NCI-H510A treated with DMSO at 0.1 percent for 48 hours (cell line): ENCODE measurements at regions not wholly inside any gene's neighbourhood (a gene's known extent, or its start where the extent isn't known, plus 50 kb on each side); places are given as distances from the start of the nearest gene placed in this dataset.
"Not testable (repeated sequence)": the region's sequence is repeated elsewhere in the genome, so short reads cannot be mapped to it uniquely, and the experiment has no call there.

Source experiments
- DNase-seq: peaks from one replicate; lab custom pipeline; 2025; lab: John Stamatoyannopoulos, UW

DNA sequence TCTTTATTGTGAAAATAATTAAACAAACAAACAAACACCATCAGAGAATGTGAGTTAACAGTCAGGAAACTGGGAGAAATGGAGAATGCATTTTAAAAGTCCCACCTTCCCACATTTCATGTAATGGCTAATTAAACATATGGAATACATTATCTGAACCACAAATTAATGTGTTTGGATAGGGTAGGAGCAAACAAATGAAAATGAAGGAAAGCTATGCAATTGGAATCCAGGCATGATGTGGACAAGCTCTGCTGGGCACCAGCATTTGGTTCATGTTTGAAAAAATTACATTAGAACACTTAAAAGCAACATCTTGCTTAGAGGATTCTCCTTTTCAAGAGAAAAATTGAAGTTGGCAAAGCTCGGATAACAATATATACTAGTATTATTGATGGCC is 628.1 kb downstream of the LMO4 start:
- DNase-seq = no peak

DNA sequence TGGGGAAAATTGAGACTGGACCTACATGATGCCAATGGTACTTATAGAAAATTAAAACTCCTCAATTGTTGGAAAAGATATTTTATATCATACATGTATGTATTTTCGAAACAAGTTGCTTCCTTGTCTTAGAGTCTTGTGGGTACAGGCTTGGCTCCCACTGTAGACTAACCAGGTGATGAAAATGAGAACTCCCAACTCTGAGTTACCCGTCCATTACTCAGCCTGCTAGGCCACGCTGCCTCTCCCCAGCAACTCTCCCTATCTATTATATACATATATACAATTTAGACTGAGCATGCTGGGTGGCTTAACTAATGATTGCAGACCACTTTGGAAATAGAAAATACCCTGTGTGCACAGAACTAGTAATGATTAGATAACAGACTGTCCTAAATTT is 628.7 kb downstream of the LMO4 start:
- DNase-seq = no peak

DNA sequence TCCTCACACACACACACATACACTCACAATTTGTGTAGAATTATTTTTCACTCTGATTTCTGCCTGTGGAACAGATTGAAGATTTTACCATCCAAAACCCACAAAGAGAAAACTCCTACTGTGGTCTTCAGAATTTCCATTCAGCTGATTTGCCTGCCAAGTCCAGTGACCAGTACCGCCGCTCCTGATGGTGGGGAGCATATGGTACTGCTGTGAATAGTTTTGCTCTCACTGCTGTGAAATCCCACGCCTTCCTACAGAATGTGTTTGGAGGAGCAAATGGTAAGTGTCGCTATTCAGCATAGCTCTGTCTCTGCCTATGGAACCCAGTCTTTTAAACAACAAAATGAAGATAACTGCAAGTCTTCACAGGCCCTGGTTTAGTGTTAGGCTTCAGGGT is 629.5 kb downstream of the LMO4 start:
- DNase-seq = no peak

DNA sequence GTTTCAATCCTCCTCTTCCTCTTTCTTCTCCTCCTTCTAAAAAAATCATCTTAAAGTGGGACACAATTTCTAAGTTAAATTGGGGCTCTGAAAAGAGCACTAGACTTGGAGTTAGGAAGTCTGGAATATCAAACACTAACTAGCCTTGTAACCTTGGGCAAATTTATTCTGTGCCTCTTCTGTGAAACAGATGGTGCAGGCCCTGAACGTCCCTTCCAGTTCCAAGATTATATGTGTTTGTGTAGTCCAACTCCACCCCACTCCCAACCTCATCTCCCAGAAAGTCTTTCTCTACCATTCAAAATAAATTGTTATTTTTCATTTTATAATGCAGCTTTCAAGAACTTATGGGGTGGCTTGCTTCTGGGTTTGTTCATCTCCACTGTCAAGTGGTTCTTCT is 630.0 kb downstream of the LMO4 start:
- no peak for DNase-seq

DNA sequence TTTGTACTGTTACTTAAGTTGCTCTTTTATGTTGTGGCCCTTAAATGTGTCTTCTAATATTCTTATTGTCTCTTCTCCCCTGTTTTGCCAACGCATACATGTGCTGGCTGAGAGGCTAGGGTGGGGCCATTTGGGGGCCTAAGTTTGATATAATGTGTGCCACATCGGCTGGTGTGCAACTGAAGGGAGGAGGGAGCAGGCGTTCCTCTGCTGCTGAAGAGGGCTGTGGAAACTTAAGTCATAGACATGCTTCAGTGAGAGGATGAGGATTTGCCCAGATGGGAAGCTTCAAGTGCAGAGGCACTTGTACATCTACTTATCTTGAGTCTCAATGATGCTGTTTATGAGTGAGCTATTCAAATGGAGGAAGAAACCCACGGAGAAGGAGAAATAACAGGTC is 630.6 kb downstream of the LMO4 start:
- DNase-seq = peak; percentile 52

DNA sequence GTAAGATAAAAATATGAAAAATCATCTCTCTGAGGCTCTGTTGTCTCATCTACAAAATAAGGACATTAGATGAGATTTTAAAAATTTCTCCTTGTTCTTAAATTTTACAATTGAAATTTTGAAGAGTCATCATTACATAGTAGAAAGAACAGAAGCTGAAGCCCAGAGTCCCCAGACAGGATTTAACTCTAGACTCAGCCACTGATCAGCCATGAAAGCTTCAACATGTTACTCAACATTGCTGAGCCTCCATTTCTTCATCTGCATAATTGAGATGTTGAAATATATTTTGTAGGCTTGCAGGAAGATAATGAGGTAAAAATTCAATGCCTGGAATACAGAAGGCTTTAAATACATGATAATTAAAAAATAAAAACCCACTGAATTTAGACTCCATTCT is 633.3 kb downstream of the LMO4 start:
- no peak for DNase-seq

DNA sequence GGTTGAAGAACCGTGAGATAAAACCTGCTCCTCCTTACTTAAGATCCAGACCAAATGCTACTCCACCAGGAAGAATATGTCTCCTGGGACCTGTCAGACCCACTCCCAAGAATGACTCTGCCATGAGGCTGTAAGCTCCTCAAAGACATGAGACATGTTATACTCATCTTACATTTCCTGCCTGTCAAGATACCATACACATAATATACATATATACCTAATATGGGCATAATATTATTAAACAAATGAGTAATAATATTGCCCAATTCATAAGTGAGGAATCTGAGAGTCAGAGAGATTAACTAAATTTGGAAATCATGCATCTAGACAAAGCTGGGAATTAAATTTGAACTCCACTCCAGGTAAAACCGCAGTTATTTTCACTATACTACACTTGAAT is 634.9 kb downstream of the LMO4 start:
- no peak for DNase-seq

DNA sequence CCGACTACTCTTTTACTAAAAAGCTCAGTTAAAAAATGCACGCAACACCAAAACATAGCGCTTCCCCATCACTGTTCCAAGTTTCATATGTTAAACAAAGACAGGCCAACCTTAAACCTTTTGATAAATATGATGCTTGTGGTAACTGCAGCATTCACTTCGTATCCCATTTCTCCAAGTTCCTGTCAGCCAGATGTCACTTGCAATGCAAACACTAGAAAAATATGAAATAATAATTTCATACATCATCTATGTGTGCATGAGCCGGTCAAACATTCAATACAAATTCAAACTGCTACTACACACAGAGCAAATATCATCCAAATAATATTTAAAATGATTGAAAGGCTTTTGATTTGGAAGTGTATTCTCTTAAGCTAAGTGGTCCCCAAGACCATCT is 636.5 kb downstream of the LMO4 start:
- no peak for DNase-seq

DNA sequence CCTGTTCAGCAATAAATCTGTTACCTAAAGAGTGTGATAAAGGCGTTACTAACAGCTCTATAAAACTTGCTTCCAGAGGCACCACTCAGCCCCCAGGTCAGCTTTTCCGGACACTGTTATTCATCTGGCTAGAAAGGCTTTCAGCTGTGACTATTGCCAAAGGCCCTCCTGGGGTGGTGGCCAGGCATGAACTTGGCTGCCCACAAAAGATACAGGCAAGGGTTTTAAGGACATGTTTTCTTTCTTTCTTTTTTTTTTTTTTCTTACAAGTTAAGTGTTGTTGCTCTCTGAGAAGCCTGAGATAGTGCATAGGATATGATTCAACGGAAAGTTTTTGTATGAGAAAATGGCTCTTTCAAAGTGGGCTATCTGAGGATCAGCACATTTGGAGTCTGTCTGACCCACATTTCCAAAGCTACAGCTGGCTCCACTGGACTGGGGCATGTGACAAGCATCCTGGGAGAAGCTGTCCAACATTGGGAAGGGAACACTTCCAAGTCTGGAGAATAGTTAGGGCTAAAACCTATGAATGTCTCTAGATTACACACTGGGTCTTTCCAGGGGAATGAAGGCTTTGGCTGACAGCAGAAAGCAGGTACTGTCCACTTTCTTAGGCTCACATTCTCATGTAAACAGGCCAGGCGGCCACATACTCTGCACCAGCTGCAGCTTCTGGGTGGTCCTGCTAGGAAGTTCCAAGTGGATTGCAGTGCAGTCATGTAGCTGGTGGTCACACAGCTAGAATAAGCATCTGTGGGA is 639.7 kb downstream of the LMO4 start:
- no peak for DNase-seq

DNA sequence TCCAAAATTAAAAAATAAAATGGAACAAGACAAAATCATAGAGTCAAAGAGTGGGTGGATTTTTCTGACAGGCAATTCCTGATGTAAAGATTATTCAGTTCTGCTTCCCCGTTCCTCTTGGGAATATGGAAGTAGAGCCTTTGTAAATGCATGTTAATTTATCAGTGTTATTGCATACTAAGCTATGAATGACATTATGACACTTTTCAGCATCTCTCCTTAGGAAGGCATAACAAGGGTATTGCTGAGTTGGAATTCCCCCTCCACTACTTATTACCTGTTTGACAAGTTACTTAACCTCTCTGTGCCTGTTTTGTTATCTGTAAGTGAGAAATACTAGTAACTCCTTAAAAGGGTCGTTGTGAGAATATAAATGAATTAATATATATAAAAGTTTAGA is 640.4 kb downstream of the LMO4 start:
- DNase-seq = no peak

DNA sequence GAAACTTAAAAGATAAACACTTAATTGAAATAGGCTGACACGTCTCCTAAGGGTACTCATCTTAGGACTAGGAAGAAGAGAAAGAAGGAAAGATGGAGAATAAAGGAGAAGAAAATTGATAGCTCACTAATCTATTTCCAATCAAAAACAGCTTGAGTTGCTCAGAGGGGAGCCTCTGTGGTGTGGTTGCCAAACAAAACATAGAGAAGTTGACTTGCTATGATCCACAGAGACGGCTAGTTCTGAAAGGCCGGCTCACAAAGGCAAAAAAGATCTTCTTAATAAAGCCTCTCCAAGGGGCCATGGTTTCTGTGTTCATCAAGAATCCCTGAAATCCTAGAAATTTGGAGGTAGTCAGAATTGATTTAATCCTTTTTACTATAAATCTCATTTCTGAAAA is 644.1 kb downstream of the LMO4 start:
- no peak for DNase-seq

DNA sequence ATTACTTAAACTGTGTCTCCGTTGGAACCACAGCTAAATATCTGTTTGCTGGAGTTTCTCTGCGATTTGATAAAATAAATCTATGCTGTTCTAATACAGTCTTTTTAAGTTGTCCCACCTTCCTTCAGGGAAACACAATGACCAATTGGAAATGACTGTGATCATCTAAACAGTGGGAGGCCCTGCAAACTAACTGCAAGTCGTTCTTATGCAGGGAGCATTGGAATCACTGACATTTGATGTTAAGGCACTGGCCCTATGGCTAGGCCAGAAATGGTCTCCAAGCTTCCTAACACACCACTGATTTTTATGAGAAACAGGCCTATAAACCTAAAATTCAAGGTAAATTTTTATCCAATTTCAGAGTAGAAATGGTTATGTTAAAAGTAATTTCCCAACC is 645.2 kb downstream of the LMO4 start:
- no peak for DNase-seq

DNA sequence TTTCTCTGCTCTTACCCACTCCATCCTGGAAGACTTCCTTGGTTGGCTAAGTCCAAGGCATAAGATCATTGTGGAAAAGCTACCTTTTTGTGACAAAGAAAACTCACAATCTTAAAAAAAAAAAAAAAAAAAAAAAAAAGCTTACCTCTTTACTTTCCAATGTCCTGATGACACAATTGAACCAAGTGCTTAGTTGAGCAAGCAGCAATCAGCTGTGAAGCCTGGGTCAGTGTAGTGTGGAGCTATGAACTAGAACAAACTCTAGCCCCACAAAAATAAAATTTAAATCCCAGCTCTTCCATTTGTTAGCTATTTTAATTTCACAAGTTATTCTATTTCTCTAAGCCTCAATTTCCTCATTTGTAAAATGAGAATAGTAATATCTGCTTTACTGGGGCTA is 647.6 kb downstream of the LMO4 start:
- DNase-seq = no peak

DNA sequence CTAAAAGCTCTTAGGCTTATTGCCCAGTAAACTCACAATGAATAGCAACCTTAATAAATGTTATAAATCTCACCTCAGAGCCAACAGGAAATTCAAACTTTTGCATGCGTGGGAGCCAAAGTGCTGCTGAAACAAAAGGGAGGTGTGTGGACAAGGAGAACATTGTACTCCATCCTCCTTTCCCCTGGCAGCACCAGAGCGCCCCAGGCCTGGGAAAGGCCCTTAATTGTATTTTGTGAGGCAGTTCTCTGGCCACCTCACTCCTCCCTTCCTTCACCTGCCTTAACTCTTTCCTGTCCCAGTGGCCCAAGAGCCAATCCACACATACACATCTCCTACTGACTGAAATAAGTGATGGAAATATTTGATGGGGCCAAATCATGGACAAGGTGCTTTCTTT is 648.5 kb downstream of the LMO4 start:
- DNase-seq = no peak

DNA sequence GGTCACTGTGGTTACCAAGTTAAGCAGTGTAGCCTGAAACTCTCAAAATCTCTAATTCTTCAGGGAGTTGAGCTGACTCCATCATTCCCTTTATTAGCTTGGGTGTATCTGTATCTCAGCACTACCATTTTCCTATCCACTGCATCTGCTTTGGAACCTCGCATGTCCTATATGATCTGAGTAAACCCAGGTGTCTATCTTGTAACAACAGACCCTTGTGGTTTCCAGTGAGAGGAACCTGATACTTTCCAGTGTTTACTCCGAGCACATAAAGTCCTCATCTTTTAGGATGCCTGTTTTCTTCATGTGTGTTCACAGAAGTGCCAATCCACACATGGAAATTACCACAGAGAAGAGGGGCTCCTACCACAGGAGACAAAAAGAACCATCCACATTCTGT is 650.4 kb downstream of the LMO4 start:
- DNase-seq = peak; percentile 89

DNA sequence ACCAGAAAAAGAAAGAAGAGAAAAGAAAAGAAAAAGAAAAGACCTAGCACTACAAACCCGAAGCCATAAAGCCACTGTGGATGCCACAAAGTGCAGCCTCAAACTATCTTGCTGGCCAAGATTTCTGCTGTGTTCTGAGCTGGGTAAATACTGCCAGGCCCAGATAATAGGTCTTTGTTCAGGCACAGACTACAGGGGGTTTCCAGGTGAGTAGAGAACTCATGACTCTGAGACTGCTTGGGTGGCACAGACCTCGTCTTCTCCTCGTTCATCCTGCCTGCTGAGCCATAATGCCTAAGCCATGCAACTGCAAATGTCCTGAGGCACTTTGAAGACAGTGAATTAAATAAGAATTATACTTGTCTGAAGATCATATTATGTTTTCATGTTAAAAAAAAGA is 651.8 kb downstream of the LMO4 start:
- no peak for DNase-seq

DNA sequence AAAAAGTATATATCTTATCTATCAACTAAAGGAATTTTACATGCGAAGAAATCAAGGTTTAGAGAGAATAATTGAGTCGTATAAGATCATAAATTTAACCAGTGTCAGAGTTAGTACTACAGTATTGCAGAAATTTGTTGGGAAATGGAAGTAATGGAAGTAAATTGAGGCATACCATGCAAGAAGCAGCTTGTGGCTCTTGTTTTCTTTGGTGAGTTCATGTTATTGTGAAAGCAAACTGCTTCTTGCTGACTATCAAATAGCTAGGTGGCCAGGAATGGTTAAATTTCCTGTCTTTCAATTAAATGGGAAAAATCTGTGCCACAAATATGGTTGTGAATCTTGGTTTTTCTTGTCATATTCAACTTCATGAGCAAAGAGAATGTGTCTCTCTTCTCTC is 652.7 kb downstream of the LMO4 start:
- no peak for DNase-seq

DNA sequence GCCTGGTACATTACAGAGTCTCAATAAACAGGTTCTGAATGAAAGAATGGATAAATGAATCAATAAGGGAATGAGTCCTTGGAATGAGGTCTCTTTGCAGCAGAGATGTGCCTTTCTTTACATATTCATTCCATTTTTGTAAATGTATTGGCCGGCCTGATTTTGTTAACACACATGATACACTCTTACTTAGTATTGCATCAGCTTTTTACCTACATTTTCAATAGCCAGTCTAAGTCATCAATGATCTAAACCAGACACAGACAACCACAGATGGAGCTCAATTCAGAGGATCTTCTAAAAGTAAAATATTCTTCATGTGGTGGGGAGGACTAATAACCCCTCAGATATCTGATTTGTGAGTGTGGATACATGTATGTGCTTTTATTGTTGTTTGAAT is 653.1 kb downstream of the LMO4 start:
- DNase-seq = no peak

DNA sequence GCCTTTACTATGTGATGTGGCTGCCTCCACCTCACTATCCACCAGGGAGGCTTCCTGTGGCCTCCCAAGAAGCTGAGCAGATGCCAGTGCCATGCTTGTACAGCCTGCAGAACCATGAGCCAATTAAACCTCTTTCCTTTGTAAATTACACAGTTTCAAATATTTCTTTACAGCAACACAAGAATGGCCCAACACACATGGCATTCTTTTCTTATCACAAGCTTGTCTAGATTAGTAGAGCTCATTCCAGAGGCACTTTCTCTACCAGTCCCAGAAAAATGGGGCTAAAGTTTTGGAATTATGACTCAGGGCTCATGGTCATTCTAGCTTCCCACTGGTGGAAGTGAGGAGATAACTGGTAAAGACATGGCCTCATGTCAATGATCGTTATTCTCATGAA is 655.2 kb downstream of the LMO4 start:
- DNase-seq = no peak

DNA sequence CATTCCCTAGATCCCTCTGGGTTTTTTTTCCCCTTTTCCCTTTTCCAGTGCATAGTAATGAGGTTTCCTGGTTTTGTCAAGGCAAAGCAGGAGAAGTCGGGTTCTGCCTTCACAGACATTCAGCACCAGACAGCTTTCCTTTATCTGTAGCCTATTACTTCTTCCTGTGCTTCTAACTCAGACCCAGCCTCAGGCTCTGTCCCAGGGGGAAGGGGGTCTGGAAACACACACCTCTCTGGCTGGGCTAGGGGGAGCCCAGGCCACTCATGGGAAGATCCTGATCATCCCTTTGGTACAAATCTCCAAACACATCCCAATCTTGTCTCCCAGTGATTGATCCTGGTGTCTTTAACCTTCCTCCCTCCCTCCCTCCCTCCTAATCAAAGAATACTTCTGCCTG is 656.4 kb downstream of the LMO4 start:
- DNase-seq = no peak

DNA sequence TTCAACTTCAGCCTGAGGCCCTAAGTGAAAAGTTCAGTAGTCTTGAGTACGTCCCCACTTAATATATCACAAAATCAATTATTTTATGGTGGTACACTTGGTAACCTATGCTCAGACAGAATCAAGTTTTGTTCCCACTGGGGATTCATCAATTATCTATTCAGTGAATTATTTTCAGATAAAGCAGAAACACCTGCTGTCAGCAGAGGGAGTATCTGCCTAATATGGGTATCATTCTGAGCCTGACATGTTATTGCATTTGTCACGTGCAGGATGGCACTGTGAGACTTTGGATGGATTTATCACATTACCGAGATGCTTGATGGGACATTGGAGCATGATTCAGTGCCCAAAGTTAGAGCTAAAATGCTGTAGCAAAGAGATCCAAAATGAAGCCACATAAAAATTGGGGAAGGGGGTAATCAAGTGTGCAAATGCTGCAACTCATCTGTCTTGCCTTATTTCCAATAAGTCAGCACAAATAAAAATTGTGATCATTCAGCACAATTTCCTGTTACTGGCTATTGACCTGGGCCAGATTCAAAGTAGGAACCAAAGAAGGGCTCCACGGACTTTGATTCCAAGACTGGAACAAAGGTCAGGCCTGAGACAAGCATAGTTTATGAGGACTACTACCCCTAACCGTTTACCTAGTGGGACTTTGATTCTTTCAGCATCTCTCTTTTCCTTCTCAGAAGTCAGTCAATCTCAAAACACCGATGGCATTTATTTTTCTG is 657.6 kb downstream of the LMO4 start:
- DNase-seq = no peak

DNA sequence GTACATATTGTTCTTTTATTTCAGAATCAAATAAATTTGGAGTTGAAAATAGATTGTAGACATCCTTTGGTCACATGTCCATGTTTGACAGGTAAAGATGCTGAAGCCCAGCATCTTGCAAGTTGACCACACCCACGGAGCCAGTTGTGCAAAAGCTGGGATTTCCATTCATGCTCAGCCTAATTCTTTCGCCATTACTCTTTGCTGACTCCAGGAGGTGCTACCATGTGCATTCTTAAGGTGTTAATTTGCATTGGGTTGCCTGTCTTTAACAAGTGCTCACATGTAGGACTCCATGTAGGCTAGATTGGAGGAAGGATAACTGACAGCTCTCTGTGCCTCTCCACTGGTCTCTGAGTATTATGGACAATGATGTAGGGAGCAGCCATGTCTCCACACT is 660.7 kb downstream of the LMO4 start:
- DNase-seq = no peak

DNA sequence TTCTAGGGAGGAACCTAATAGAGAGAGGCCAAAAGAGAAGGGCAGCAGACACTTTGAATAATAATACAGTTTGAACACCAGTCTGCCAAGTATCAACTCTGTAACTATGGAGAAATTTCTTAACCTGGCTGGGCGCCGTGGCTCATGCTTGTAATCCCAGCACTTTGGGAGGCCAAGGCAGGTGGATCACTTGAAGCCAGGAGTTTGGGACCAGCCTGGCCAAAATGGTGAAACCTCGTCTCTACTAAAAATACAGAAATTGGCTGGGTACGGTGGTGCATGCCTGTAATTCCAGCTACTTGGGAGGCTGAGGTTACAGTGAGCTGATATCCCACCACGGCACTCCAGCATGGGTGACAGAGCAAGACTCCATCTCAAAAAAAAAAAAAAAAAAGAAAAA is 663.9 kb downstream of the LMO4 start:
- DNase-seq = not testable (repeated sequence)

DNA sequence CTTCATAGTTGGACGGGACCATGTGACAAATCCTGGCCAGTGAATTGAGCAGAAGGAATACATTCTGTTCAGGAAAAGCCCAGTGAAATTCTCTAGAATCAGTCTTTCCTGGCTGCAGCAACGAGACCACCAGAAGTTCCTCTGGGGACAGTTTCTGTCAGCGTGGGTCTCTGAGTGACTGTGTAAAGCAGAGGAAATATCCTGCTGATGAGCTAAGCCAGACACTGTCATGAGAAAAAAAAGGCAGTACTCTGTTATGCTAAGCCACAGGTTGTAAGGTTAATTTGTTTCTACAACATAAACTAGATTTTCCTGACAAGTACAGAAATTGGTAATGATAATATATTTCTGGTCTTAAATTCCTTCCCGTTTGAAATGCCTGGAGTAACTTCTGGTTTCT is 664.4 kb downstream of the LMO4 start:
- DNase-seq = no peak
